IPS-15b (cell line): ENCODE measurements at regions not wholly inside any gene's neighbourhood (a gene's known extent, or its start where the extent isn't known, plus 50 kb on each side); places are given as distances from the start of the nearest gene placed in this dataset.

Source experiments
- H3K27me3 ChIP-seq: one replicate; pipeline ENCODE4 v1.6.1; 2013; ENCODE audit warnings: low read length; ENCODE audit not compliant: control insufficient read depth, insufficient read depth
- H3K36me3 ChIP-seq: one replicate; pipeline ENCODE4 v1.6.1; 2013; ENCODE audit warnings: low read length; ENCODE audit not compliant: control insufficient read depth, insufficient read depth
- H3K4me1 ChIP-seq: one replicate; pipeline ENCODE4 v1.6.1; 2013; ENCODE audit warnings: mild to moderate bottlenecking, low read length; ENCODE audit not compliant: control insufficient read depth, insufficient read depth
- H3K4me3 ChIP-seq: one replicate; pipeline ENCODE4 v1.5.1; 2013; ENCODE audit warnings: low read depth, low read length
- H3K9ac ChIP-seq: one replicate; pipeline ENCODE4 v1.6.1; 2013; ENCODE audit warnings: low read depth, mild to moderate bottlenecking, low read length
- H3K9me3 ChIP-seq: one replicate; pipeline ENCODE4 v1.6.1; 2013; ENCODE audit warnings: mild to moderate bottlenecking, low read length; ENCODE audit not compliant: control insufficient read depth, insufficient read depth

DNA sequence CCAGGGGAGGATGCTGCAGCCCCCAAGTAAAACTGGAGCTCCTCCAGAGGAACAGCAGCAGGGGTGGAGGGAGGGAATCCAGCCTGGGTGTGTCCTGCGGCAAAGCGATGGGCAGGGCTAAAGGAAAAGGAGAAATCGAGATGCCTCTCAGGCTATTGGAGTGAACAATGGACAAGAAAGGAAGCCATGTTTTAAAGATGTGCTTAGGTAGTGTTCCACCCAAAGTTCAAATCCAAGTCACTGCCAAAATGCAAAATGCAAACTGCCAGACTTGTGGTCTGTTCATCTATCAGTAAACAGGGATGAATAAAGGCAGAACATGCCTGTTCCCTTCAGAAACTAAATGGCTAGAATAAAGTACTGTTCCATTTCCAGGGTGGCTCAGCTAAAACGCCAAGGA lies 197.5 kb upstream of the NSMCE3 start:
- H3K9ac ChIP-seq = no peak overlapping the region
- H3K27me3 ChIP-seq = no peaks in the 10 kb centered on the region
- H3K36me3 ChIP-seq = no peaks in the 10 kb centered on the region
- no peaks in the 10 kb centered on the region for H3K4me1 ChIP-seq
- no peaks in the 10 kb centered on the region for H3K9me3 ChIP-seq
- H3K4me3 ChIP-seq = no peak overlapping the region

DNA sequence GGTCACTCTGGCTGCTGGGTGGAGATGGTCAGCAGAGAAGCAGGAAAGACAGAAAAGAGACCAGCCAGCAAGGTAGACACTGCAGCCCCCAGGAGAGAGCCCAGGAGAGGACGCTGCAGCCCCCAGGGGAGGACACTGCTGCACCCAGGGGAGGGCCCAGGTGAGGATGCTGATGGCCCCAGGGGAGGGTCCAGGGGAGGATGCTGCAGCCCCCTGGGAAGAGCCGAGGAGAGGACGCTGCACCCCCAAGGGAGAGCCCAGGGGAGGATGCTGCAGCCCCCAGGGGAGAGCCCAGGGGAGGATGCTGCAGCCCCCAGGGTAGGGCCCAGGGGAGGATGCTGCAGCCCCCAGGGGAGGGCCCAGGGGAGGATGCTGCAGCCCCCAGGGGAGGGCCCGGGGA lies 196.7 kb upstream of the NSMCE3 start:
- H3K4me1 ChIP-seq = no peaks in the 10 kb centered on the region
- no peaks in the 10 kb centered on the region for H3K9me3 ChIP-seq
- no peak overlapping the region for H3K9ac ChIP-seq
- no peak overlapping the region for H3K4me3 ChIP-seq
- no peaks in the 10 kb centered on the region for H3K36me3 ChIP-seq
- H3K27me3 ChIP-seq = no peaks in the 10 kb centered on the region

- Histone ChIP-seq H3K4me3 (no peak overlapping the region), H3K36me3 (no peaks in the 10 kb centered on the region), H3K9me3 (no peaks in the 10 kb centered on the region), H3K9ac (no peak overlapping the region), H3K4me1 (no peaks in the 10 kb centered on the region), H3K27me3 (no peaks in the 10 kb centered on the region)
Measured at GRCh38 chr15:29465816-29466215, 196.2 kb upstream of the NSMCE3 start.

DNA sequence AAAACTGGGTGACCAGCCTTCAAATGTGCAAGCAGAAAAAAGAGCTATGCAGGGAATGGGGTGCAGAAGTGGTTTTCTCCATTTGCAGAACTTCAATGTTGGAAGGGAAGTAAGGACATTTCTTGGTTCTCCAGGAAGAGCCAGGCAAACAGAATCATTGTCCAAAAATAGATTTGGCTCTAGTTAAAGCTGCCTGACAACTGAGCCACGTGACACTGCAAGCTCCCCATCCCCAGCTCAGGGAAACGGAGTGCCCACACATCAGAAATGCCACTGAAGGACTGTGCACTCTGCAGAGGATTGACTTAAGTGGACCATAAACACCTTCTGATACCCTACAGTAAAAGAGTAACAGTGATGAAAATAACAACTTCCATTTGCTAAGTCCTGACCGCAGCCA lies 195.6 kb upstream of the NSMCE3 start:
- Histone ChIP-seq H3K36me3 (no peaks in the 10 kb centered on the region), H3K4me1 (no peaks in the 10 kb centered on the region), H3K4me3 (no peak overlapping the region), H3K9ac (no peak overlapping the region), H3K9me3 (no peaks in the 10 kb centered on the region), H3K27me3 (no peaks in the 10 kb centered on the region)

GRCh38 chr15:29461877-29462276 lies 192.3 kb upstream of the NSMCE3 start:
- Histone ChIP-seq H3K27me3 (no peaks in the 10 kb centered on the region), H3K36me3 (no peaks in the 10 kb centered on the region), H3K4me1 (no peaks in the 10 kb centered on the region), H3K9ac (no peak overlapping the region), H3K9me3 (no peaks in the 10 kb centered on the region), H3K4me3 (no peak overlapping the region)

- Histone ChIP-seq H3K36me3 (no peaks in the 10 kb centered on the region), H3K27me3 (no peaks in the 10 kb centered on the region), H3K4me3 (no peak overlapping the region), H3K4me1 (no peaks in the 10 kb centered on the region), H3K9me3 (no peaks in the 10 kb centered on the region), H3K9ac (no peak overlapping the region)
Measured at GRCh38 chr15:29458361-29458760, 188.7 kb upstream of the NSMCE3 start.

GRCh38 chr15:29457729-29458128 lies 188.1 kb upstream of the NSMCE3 start:
- Histone ChIP-seq H3K4me1 (no peaks in the 10 kb centered on the region), H3K9ac (no peak overlapping the region), H3K9me3 (no peaks in the 10 kb centered on the region), H3K36me3 (no peaks in the 10 kb centered on the region), H3K27me3 (no peaks in the 10 kb centered on the region), H3K4me3 (no peak overlapping the region)

DNA sequence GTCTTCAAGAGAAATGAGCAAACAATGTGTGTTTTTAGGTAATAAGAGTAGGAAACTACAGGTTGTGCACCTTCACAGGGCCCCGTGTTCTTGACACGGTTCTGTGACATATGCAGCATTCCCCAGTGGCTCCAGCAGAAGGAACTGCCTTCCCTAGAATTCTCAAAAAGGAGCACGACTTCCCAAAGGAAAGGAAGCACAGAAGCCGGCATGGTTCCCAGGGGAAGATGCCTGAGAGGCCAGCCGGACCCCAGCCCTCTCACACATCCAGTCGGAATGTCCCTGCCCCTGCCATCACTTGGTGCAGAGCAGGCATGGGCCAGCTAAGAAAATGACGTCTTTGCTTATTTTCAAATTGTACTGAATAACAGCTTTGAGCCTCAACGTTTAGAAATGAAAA lies 187.3 kb upstream of the NSMCE3 start:
- Histone ChIP-seq H3K36me3 (no peaks in the 10 kb centered on the region), H3K4me1 (no peaks in the 10 kb centered on the region), H3K9ac (no peak overlapping the region), H3K4me3 (no peak overlapping the region), H3K9me3 (no peaks in the 10 kb centered on the region), H3K27me3 (no peaks in the 10 kb centered on the region)

- Histone ChIP-seq H3K9ac (no peak overlapping the region), H3K36me3 (no peaks in the 10 kb centered on the region), H3K9me3 (no peaks in the 10 kb centered on the region), H3K4me3 (no peak overlapping the region), H3K27me3 (no peaks in the 10 kb centered on the region), H3K4me1 (no peaks in the 10 kb centered on the region)
Measured at GRCh38 chr15:29456255-29456654, 186.6 kb upstream of the NSMCE3 start.

- H3K27me3 ChIP-seq = no peaks in the 10 kb centered on the region
Measured at GRCh38 chr15:29455530-29455929, 185.9 kb upstream of the NSMCE3 start.

GRCh38 chr15:29455055-29455454 lies 185.4 kb upstream of the NSMCE3 start:
- H3K27me3 ChIP-seq = no peaks in the 10 kb centered on the region
- no peaks in the 10 kb centered on the region for H3K4me1 ChIP-seq
- H3K4me3 ChIP-seq = no peak overlapping the region
- H3K9me3 ChIP-seq = no peaks in the 10 kb centered on the region
- H3K9ac ChIP-seq = no peak overlapping the region
- H3K36me3 ChIP-seq = no peaks in the 10 kb centered on the region

More at GRCh38 chr15:29455530-29455929, 185.9 kb upstream of the NSMCE3 start:
- H3K36me3 ChIP-seq = no peaks in the 10 kb centered on the region
- no peak overlapping the region for H3K4me3 ChIP-seq
- H3K9ac ChIP-seq = no peak overlapping the region
- H3K9me3 ChIP-seq = no peaks in the 10 kb centered on the region
- no peaks in the 10 kb centered on the region for H3K4me1 ChIP-seq

DNA sequence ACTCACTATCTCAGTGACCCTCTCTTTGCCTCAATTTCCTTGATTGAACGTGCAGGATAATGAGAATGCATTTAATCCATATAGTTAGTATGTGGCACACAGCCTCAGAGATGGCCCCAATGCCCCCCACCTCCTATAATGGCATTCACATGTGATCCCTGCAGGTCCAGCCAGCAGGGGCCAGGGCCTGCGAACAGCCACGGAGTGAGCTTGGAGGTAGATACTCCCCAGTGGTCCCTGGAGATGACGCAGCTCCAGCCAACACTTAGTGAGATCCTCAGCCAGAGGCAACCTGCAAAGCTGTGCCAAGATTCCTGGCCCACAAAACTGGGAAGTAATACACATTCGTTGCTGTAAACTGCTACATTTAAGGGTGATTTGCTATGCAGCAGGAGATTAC lies 184.9 kb upstream of the NSMCE3 start:
- H3K9ac ChIP-seq = no peak overlapping the region
- no peaks in the 10 kb centered on the region for H3K4me1 ChIP-seq
- H3K4me3 ChIP-seq = no peak overlapping the region
- no peaks in the 10 kb centered on the region for H3K27me3 ChIP-seq
- H3K9me3 ChIP-seq = no peaks in the 10 kb centered on the region
- H3K36me3 ChIP-seq = no peaks in the 10 kb centered on the region
